ENCODE measurements at regions not wholly inside any gene's neighbourhood (a gene's known extent, or its start where the extent isn't known, plus 50 kb on each side); places are given as distances from the start of the nearest gene placed in this dataset.
A peak's percentile ranks its signal among the peaks of the same experiment; 100 is the strongest.

- no peak for DNase-seq (ENCODE audit: low spot score in 2 of 2)
- in situ Hi-C loops (cut with MboI; ENCODE audit: low sequenced_read_pairs): no loop called here
- Histone ChIP-seq H3K9me3 (no peaks in the 10 kb centered on the region), H3K4me1 (peaks cover 21% of the 10 kb centered on the region), H3K36me3 (replicated peaks) (no peaks in the 10 kb centered on the region), H3K27me3 (ENCODE audit: low read depth) (no peaks in the 10 kb centered on the region), H3K4me3 (no peak overlapping the region)
Observed at GRCh38 chr4:59120287-59120814, 2010.2 kb upstream of the IGFBP7 start.

GRCh38 chr4:59122626-59123025 is 2012.4 kb upstream of the IGFBP7 start:
- H3K4me3 ChIP-seq: no peak overlapping the region
- H3K27me3 ChIP-seq (ENCODE audit: low read depth): no peaks in the 10 kb centered on the region
- H3K4me1 ChIP-seq: peaks cover 17% of the 10 kb centered on the region
- no peaks in the 10 kb centered on the region for H3K36me3 ChIP-seq (replicated peaks)
- DNase-seq (ENCODE audit: low spot score in 2 of 2): peak; percentile 8 to 40
- in situ Hi-C loops (cut with MboI; ENCODE audit: low sequenced_read_pairs): no loop called here
- H3K9me3 ChIP-seq: no peaks in the 10 kb centered on the region

GRCh38 chr4:59126159-59126558 is 2016.0 kb upstream of the IGFBP7 start:
- in situ Hi-C loops (cut with MboI; ENCODE audit: low sequenced_read_pairs): no loop called here
- DNase-seq (ENCODE audit: low spot score in 2 of 2): no peak
- no peak overlapping the region for H3K4me3 ChIP-seq

GRCh38 chr4:59127006-59127405 is 2016.8 kb upstream of the IGFBP7 start:
- Histone ChIP-seq H3K4me3 (no peak overlapping the region), H3K9me3 (no peaks in the 10 kb centered on the region), H3K4me1 (peaks cover 3% of the 10 kb centered on the region; the same call in 1 of the 2 replicates), H3K27me3 (ENCODE audit: low read depth) (no peaks in the 10 kb centered on the region), H3K36me3 (replicated peaks) (no peaks in the 10 kb centered on the region)
- in situ Hi-C loops (cut with MboI; ENCODE audit: low sequenced_read_pairs): no loop called here
- no peak for DNase-seq (ENCODE audit: low spot score in 2 of 2)

More at GRCh38 chr4:59126159-59126558, 2016.0 kb upstream of the IGFBP7 start:
- H3K9me3 ChIP-seq: no peaks in the 10 kb centered on the region
- H3K36me3 ChIP-seq (replicated peaks): no peaks in the 10 kb centered on the region
- peaks cover 3% of the 10 kb centered on the region; the same call in 1 of the 2 replicates for H3K4me1 ChIP-seq
- no peaks in the 10 kb centered on the region for H3K27me3 ChIP-seq (ENCODE audit: low read depth)

GRCh38 chr4:59127743-59128142 is 2017.6 kb upstream of the IGFBP7 start:
- in situ Hi-C loops (cut with MboI; ENCODE audit: low sequenced_read_pairs): no loop called here
- Histone ChIP-seq H3K9me3 (no peaks in the 10 kb centered on the region), H3K4me1 (peaks cover 3% of the 10 kb centered on the region; the same call in 1 of the 2 replicates), H3K27me3 (ENCODE audit: low read depth) (no peaks in the 10 kb centered on the region), H3K4me3 (no peak overlapping the region), H3K36me3 (replicated peaks) (no peaks in the 10 kb centered on the region)
- DNase-seq (ENCODE audit: low spot score in 2 of 2): no peak

GRCh38 chr4:59135248-59135985 is 2025.2 kb upstream of the IGFBP7 start:
- Histone ChIP-seq H3K4me3 (no peak overlapping the region), H3K4me1 (peaks cover 13% of the 10 kb centered on the region), H3K27me3 (ENCODE audit: low read depth) (no peaks in the 10 kb centered on the region), H3K36me3 (replicated peaks) (no peaks in the 10 kb centered on the region), H3K9me3 (no peaks in the 10 kb centered on the region)
- DNase-seq (ENCODE audit: low spot score in 2 of 2): peak; percentile 30 to 96
- in situ Hi-C loops (cut with MboI; ENCODE audit: low sequenced_read_pairs): no loop called here

GRCh38 chr4:59161249-59161648 is 2038.9 kb upstream of the ADGRL3 start:
- Histone ChIP-seq H3K4me3 (no peak overlapping the region), H3K36me3 (replicated peaks) (no peaks in the 10 kb centered on the region), H3K9me3 (no peaks in the 10 kb centered on the region), H3K27me3 (ENCODE audit: low read depth) (no peaks in the 10 kb centered on the region), H3K4me1 (no peaks in the 10 kb centered on the region)
- DNase-seq (ENCODE audit: low spot score in 2 of 2): peak in 1 of 2 experiments; percentile 21
- in situ Hi-C loops (cut with MboI; ENCODE audit: low sequenced_read_pairs): no loop called here

- no peak for DNase-seq (ENCODE audit: low spot score in 2 of 2)
- Histone ChIP-seq H3K4me3 (no peak overlapping the region), H3K27me3 (ENCODE audit: low read depth) (no peaks in the 10 kb centered on the region), H3K4me1 (no peaks in the 10 kb centered on the region), H3K36me3 (replicated peaks) (no peaks in the 10 kb centered on the region), H3K9me3 (no peaks in the 10 kb centered on the region)
- in situ Hi-C loops (cut with MboI; ENCODE audit: low sequenced_read_pairs): no loop called here
Observed at GRCh38 chr4:59175617-59176016, 2024.5 kb upstream of the ADGRL3 start.

- no peak for DNase-seq (ENCODE audit: low spot score in 2 of 2)
- H3K4me1 ChIP-seq: no peaks in the 10 kb centered on the region
- no peak overlapping the region for H3K4me3 ChIP-seq
- in situ Hi-C loops (cut with MboI; ENCODE audit: low sequenced_read_pairs): no loop called here
- H3K27me3 ChIP-seq (ENCODE audit: low read depth): no peaks in the 10 kb centered on the region
- H3K36me3 ChIP-seq (replicated peaks): no peaks in the 10 kb centered on the region
- no peaks in the 10 kb centered on the region for H3K9me3 ChIP-seq
Observed at GRCh38 chr4:59179372-59179771, 2020.8 kb upstream of the ADGRL3 start.

GRCh38 chr4:59180161-59180560 is 2020.0 kb upstream of the ADGRL3 start:
- Histone ChIP-seq H3K4me1 (no peaks in the 10 kb centered on the region), H3K4me3 (no peak overlapping the region), H3K9me3 (no peaks in the 10 kb centered on the region), H3K36me3 (replicated peaks) (no peaks in the 10 kb centered on the region), H3K27me3 (ENCODE audit: low read depth) (no peaks in the 10 kb centered on the region)
- no peak for DNase-seq (ENCODE audit: low spot score in 2 of 2)
- in situ Hi-C loops (cut with MboI; ENCODE audit: low sequenced_read_pairs): no loop called here

GRCh38 chr4:59180969-59181368 is 2019.2 kb upstream of the ADGRL3 start:
- in situ Hi-C loops (cut with MboI; ENCODE audit: low sequenced_read_pairs): no loop called here
- H3K36me3 ChIP-seq (replicated peaks): no peaks in the 10 kb centered on the region

GRCh38 chr4:59195839-59196238 is 2004.3 kb upstream of the ADGRL3 start:
- no peak for DNase-seq (ENCODE audit: low spot score in 2 of 2)
- Histone ChIP-seq H3K4me3 (no peak overlapping the region), H3K27me3 (ENCODE audit: low read depth) (no peaks in the 10 kb centered on the region), H3K9me3 (no peaks in the 10 kb centered on the region), H3K36me3 (replicated peaks) (no peaks in the 10 kb centered on the region), H3K4me1 (no peaks in the 10 kb centered on the region)
- in situ Hi-C loops (cut with MboI; ENCODE audit: low sequenced_read_pairs): no loop called here

More at GRCh38 chr4:59180969-59181368, 2019.2 kb upstream of the ADGRL3 start:
- Histone ChIP-seq H3K27me3 (ENCODE audit: low read depth) (no peaks in the 10 kb centered on the region), H3K4me1 (no peaks in the 10 kb centered on the region), H3K9me3 (no peaks in the 10 kb centered on the region), H3K4me3 (no peak overlapping the region)
- DNase-seq (ENCODE audit: low spot score in 2 of 2): no peak

- in situ Hi-C loops (cut with MboI; ENCODE audit: low sequenced_read_pairs): no loop called here
- H3K27me3 ChIP-seq (ENCODE audit: low read depth): no peaks in the 10 kb centered on the region
- DNase-seq (ENCODE audit: low spot score in 2 of 2): no peak
- H3K9me3 ChIP-seq: no peaks in the 10 kb centered on the region
- H3K4me3 ChIP-seq: no peak overlapping the region
- no peaks in the 10 kb centered on the region for H3K4me1 ChIP-seq
- H3K36me3 ChIP-seq (replicated peaks): no peaks in the 10 kb centered on the region
Observed at GRCh38 chr4:59200992-59201391, 1999.1 kb upstream of the ADGRL3 start.

- Histone ChIP-seq H3K36me3 (replicated peaks) (no peaks in the 10 kb centered on the region), H3K4me3 (no peak overlapping the region), H3K9me3 (no peaks in the 10 kb centered on the region), H3K4me1 (no peaks in the 10 kb centered on the region; the same call in 1 of the 2 replicates), H3K27me3 (ENCODE audit: low read depth) (no peaks in the 10 kb centered on the region)
- in situ Hi-C loops (cut with MboI; ENCODE audit: low sequenced_read_pairs): no loop called here
- DNase-seq (ENCODE audit: low spot score in 2 of 2): no peak
Observed at GRCh38 chr4:59217910-59218631, 1982.1 kb upstream of the ADGRL3 start.
